HCT116 (cell line): ENCODE measurements at regions not wholly inside any gene's neighbourhood (a gene's known extent, or its start where the extent isn't known, plus 50 kb on each side); places are given as distances from the start of the nearest gene placed in this dataset.

Experiments
- ATAC-seq: fragments of 200-7000 bp; cut with Tn5 transposase; 2 replicates; pipeline ENCODE4 v1.9.1; 2020; ENCODE audit warnings: mild to moderate bottlenecking, moderate library complexity
- BruUV-seq: library from RNA; stranded (reverse); fragments of 400-500 nt; replicated peaks from 2 replicates; lab custom pipeline; 2021; lab: Mats Ljungman, UMichigan
- CTCF ChIA-PET: fragments of 300-600 bp; sonication (Branson Sonifier 250); formaldehyde crosslinking; loops from one replicate; lab custom pipeline; 2021; ENCODE audit warnings: antibody characterized with exemption; lab: Charles Lee
- POLR2A ChIA-PET: fragments of 300-600, 350-600 bp; sonication (Branson Sonifier 250); formaldehyde crosslinking; loops from one replicate; lab custom pipeline; 2021; ENCODE audit warnings: antibody characterized with exemption; lab: Charles Lee
- RAD21 ChIA-PET, 2 experiments: fragments of 300-600 bp; sonication (Branson Sonifier 250); formaldehyde crosslinking; loops; one replicate each; lab custom pipeline; 2023; ENCODE audit warnings: low total read pairs in 2 of 2; ENCODE audit not compliant: uncharacterized antibody in 2 of 2, unreplicated experiment in 2 of 2, low non-redundant PET in 1 of 2; lab: Charles Lee
- DNase-seq: peaks from one replicate; pipeline ENCODE4 v3.0.0-alpha.2; 2010; ENCODE audit warnings: low read depth, low spot score
- H2AFZ ChIP-seq: fragments of 200-600 bp; shearing (Covaris generic), sonication (generic); 2 replicates; pipeline ENCODE4 v1.6.1; 2017; ENCODE audit warnings: low read depth, mixed run types, mixed read lengths, antibody characterized with exemption, low read length; ENCODE audit not compliant: poor library complexity, severe bottlenecking
- H3K27ac ChIP-seq: 2 replicates; pipeline ENCODE4 v1.5.1; 2012; ENCODE audit warnings: low read depth, low read length
- H3K27me3 ChIP-seq: fragments of 200-600 bp; sonication (generic); 2 replicates; pipeline ENCODE4 v1.6.1; 2016; ENCODE audit warnings: mixed run types, low read length, mixed read lengths; ENCODE audit not compliant: insufficient read depth
- H3K36me3 ChIP-seq, 2 experiments: fragments of 200-500 bp in 1 of 2; fragments of 200-600 bp in 1 of 2; sonication (Bioruptor generic) in 1 of 2; sonication (generic) in 1 of 2; 2 replicates each; pipeline versions ENCODE4 v1.5.1 to v1.6.1; 2014 to 2016; ENCODE audit warnings: low read length in 2 of 2, inconsistent platforms in 1 of 2, mixed read lengths in 1 of 2, mixed run types in 1 of 2; ENCODE audit not compliant: insufficient read depth in 2 of 2, control insufficient read depth in 1 of 2
- H3K4me1 ChIP-seq, 2 experiments: fragments of 200-600 bp in 1 of 2; sonication (generic) in 1 of 2; 2 replicates each; pipeline versions ENCODE4 v1.5.1 to v1.6.1; 2012 to 2017; ENCODE audit warnings: low read length in 2 of 2, inconsistent platforms in 1 of 2, mild to moderate bottlenecking in 1 of 2, mixed read lengths in 1 of 2, mixed run types in 1 of 2, moderate library complexity in 1 of 2; ENCODE audit not compliant: insufficient read depth in 2 of 2, control insufficient read depth in 1 of 2
- H3K4me2 ChIP-seq: fragments of 200-600 bp; sonication (generic); 2 replicates; pipeline ENCODE4 v1.6.1; 2017; ENCODE audit warnings: mixed run types, low read length, mixed read lengths
- H3K4me3 ChIP-seq, 2 experiments: fragments of 200-600 bp in 1 of 2; sonication (generic) in 1 of 2; replicated peaks in 1 of 2; 2 replicates each; pipeline ENCODE4 v1.5.1; 2011 to 2016; ENCODE audit warnings: low read length in 2 of 2, control low read depth in 1 of 2, low read depth in 1 of 2, mild to moderate bottlenecking in 1 of 2, mixed read lengths in 1 of 2, mixed run types in 1 of 2
- H3K79me2 ChIP-seq: fragments of 200-600 bp; sonication (generic); 2 replicates; pipeline ENCODE4 v1.6.1; 2017; ENCODE audit warnings: mild to moderate bottlenecking, mixed run types, low read length, moderate library complexity, mixed read lengths; ENCODE audit not compliant: insufficient read depth
- H3K9ac ChIP-seq: fragments of 200-600 bp; sonication (generic); 2 replicates; pipeline ENCODE4 v1.6.1; 2016; ENCODE audit warnings: low read length, mixed read lengths
- H3K9me2 ChIP-seq: fragments of 200-600 bp; sonication (generic), shearing (Covaris generic); 2 replicates; pipeline ENCODE4 v1.6.1; 2017; ENCODE audit warnings: mixed run types, mild to moderate bottlenecking, moderate library complexity; ENCODE audit not compliant: insufficient read depth
- H3K9me3 ChIP-seq, 2 experiments: fragments of 200-500 bp in 1 of 2; fragments of 200-600 bp in 1 of 2; sonication (Bioruptor generic) in 1 of 2; sonication (generic) in 1 of 2; 2 replicates each; pipeline ENCODE4 v1.6.1; 2014 to 2017; ENCODE audit warnings: low read length in 2 of 2, mixed read lengths in 2 of 2, inconsistent platforms in 1 of 2, low read depth in 1 of 2, mild to moderate bottlenecking in 1 of 2, mixed run types in 1 of 2, moderate library complexity in 1 of 2; ENCODE audit not compliant: control insufficient read depth in 1 of 2, insufficient read depth in 1 of 2
- H4K20me1 ChIP-seq: fragments of 200-600 bp; sonication (generic), shearing (Covaris generic); 2 replicates; pipeline ENCODE4 v1.6.1; 2017; ENCODE audit warnings: mixed run types, mild to moderate bottlenecking, moderate library complexity; ENCODE audit not compliant: insufficient read depth
- ATF3 ChIP-seq: IDR thresholded peaks from 2 replicates; pipeline ENCODE4 v1.6.1; 2012
- JUND ChIP-seq: IDR thresholded peaks from 2 replicates; pipeline ENCODE4 v1.6.1; 2012
- MAX ChIP-seq: IDR thresholded peaks from 2 replicates; pipeline ENCODE4 v1.6.1; 2012
- YY1 ChIP-seq: IDR thresholded peaks from 2 replicates; pipeline ENCODE4 v1.6.1; 2011; ENCODE audit warnings: low read length, low read depth, moderate library complexity, mild to moderate bottlenecking; ENCODE audit not compliant: insufficient replicate concordance; ENCODE audit errors: extremely low read depth
- ZNF274 ChIP-seq: fragments of 200-500 bp; sonication (Bioruptor generic); IDR thresholded peaks from 2 replicates; pipeline ENCODE4 v1.6.1; 2014; ENCODE audit warnings: mild to moderate bottlenecking, low read depth, low read length, inconsistent platforms
- intact Hi-C: fragments of 100-400 bp; cut with micrococcal nuclease; formaldehyde crosslinking; loops from 2 replicates; pipeline ENCODE4 v1.10.0; 2022

- POLR2A ChIA-PET: no interaction called here
- DNase-seq (no peak), ATAC-seq (no peak)
- RAD21 ChIA-PET: no interaction called here
- no peak overlapping the region for H3K27ac ChIP-seq
- H3K4me3 ChIP-seq: no peak overlapping the region
- CTCF ChIA-PET: no interaction called here
- H3K79me2 ChIP-seq: no peaks in the 10 kb centered on the region
- H4K20me1 ChIP-seq: no peaks in the 10 kb centered on the region
- H3K9ac ChIP-seq: no peak overlapping the region
- no peak overlapping the region for H2AFZ ChIP-seq
- no peak overlapping the region for H3K4me2 ChIP-seq
- H3K4me1 ChIP-seq: peaks cover 3 to 9% of the 10 kb centered on the region in 2 experiments; a peak in 3 of 4 replicates
- intact Hi-C loops: no loop called here
- no peaks in the 10 kb centered on the region for H3K9me3 ChIP-seq
- H3K9me2 ChIP-seq: no peaks in the 10 kb centered on the region
- H3K36me3 ChIP-seq: no peaks in the 10 kb centered on the region
- BruUV-seq: no TSS peak
- H3K27me3 ChIP-seq: peaks cover 10% of the 10 kb centered on the region
- 0 out of 2 replicates have a peak, but pooled peaks have one; percentile 2 for TF ChIP-seq MAX
- TF ChIP-seq ATF3: no peak
- no peak for TF ChIP-seq YY1
These were observed 83.6 kb downstream of the PFDN4 start for GRCh38 chr20:54291339-54292010.

- peaks cover 10% of the 10 kb centered on the region for H3K27me3 ChIP-seq
- peaks cover 3 to 9% of the 10 kb centered on the region in 2 experiments; a peak in 3 of 4 replicates for H3K4me1 ChIP-seq
- intact Hi-C loops: no loop called here
- ChIA-PET RAD21 (no interaction called here), CTCF (no interaction called here), POLR2A (no interaction called here)
- no peak for TF ChIP-seq ZNF274
- TF ChIP-seq MAX: peak; percentile 17; the same call in 1 of the 2 replicates
- TF ChIP-seq JUND: peak; percentile 20; the same call in 1 of the 2 replicates
- H3K36me3 ChIP-seq: no peaks in the 10 kb centered on the region
- no peaks in the 10 kb centered on the region for H3K9me2 ChIP-seq
- no peak overlapping the region for H3K9ac ChIP-seq
- no peaks in the 10 kb centered on the region for H3K79me2 ChIP-seq
- DNase-seq (no peak), ATAC-seq (no peak)
- no peak overlapping the region for H3K27ac ChIP-seq
- H3K9me3 ChIP-seq: no peaks in the 10 kb centered on the region
- H3K4me2 ChIP-seq: 0 out of 2 replicates have a peak overlapping the region, but pooled peaks have one; percentile 8
- H2AFZ ChIP-seq: peak overlapping the region; percentile 63
- no peak overlapping the region for H3K4me3 ChIP-seq
- H4K20me1 ChIP-seq: no peaks in the 10 kb centered on the region
- BruUV-seq: no TSS peak
These were observed 84.3 kb downstream of the PFDN4 start for GRCh38 chr20:54292185-54292584.
